ENCODE measurements at regions not wholly inside any gene's neighbourhood (a gene's known extent, or its start where the extent isn't known, plus 50 kb on each side); places are given as distances from the start of the nearest gene placed in this dataset.
"Not testable (repeated sequence)": the region's sequence is repeated elsewhere in the genome, so short reads cannot be mapped to it uniquely, and the experiment has no call there.

- not testable (repeated sequence) for TF ChIP-seq CTCF, POLR2A (IDR thresholded peaks at IDR 0.05)
Observed at GRCh38 chr4:9718246-9718939, 63.0 kb upstream of the DRD5 start.
